ENCODE measurements at regions not wholly inside any gene's neighbourhood (a gene's known extent, or its start where the extent isn't known, plus 50 kb on each side); places are given as distances from the start of the nearest gene placed in this dataset.

DNA sequence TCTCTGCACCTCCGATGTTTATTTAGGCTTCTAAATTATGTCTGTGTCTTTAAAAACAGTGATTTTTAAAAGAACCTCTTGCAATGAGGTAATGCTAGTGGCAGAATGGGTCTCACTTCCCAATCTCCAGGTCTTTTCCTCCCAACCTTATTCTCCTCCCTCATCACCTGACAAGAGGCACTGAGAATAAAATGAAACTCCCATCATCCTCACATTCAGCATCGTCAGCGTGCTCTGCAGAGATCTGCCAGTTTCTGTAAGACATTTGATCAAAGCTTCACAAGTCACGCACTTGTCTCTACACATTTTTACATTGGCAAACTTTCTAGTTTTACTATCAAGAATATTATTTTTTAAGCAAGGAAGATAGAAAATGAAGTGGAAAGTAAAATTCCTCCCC, 420.5 kb downstream of the GABRB3 start:
- no peak for TF ChIP-seq GATA2 (IDR thresholded peaks at IDR 0.05; ENCODE audit: low read depth, low read length)
- TF ChIP-seq GATA3 (IDR thresholded peaks at IDR 0.05; ENCODE audit: low read depth, low read length) = no peak

Data from SH-SY5Y (cell line).